GM23338 (cell line): ENCODE measurements at regions not wholly inside any gene's neighbourhood (a gene's known extent, or its start where the extent isn't known, plus 50 kb on each side); places are given as distances from the start of the nearest gene placed in this dataset.

Experiments used
- CREB1 ChIP-seq: fragments of 250-450 bp; sonication (Bioruptor Pico); IDR thresholded peaks from 2 replicates; pipeline ENCODE4 v1.5.0; 2020; ENCODE audit warnings: low read depth, mild to moderate bottlenecking, moderate library complexity
- EZH2 ChIP-seq: fragments of 200-600 bp; sonication (generic); IDR thresholded peaks from one replicate; pipeline ENCODE4 v1.8.0; 2017; ENCODE audit warnings: antibody characterized with exemption, mild to moderate bottlenecking, low read depth; ENCODE audit not compliant: unreplicated experiment
- EZH2phosphoT487 ChIP-seq: fragments of 200-600 bp; sonication (generic); IDR thresholded peaks from one replicate; pipeline ENCODE4 v1.8.1; 2018; ENCODE audit warnings: antibody characterized with exemption; ENCODE audit not compliant: unreplicated experiment
- POLR2AphosphoS5 ChIP-seq: IDR thresholded peaks from 2 replicates; pipeline ENCODE4 v1.6.1; 2016; ENCODE audit warnings: antibody characterized with exemption, low read depth
- STAT1 ChIP-seq: IDR thresholded peaks from one replicate; pipeline ENCODE4 v1.6.1; 2016; ENCODE audit warnings: antibody characterized with exemption; ENCODE audit not compliant: unreplicated experiment
- TF ChIP-seq, protein P1 (sequence below), 2 experiments: fragments of 200-600 bp in 1 of 2; sonication (generic) in 1 of 2; conservative IDR thresholded peaks; 2 replicates each; pipeline versions ENCODE4 v1.5.1 to v1.6.1; 2016 to 2017; ENCODE audit warnings: antibody characterized with exemption in 2 of 2, low read depth in 2 of 2, mild to moderate bottlenecking in 2 of 2, moderate library complexity in 1 of 2
- TF ChIP-seq, protein P2 (sequence below): IDR thresholded peaks from one replicate; pipeline ENCODE4 v1.6.1; 2018; ENCODE audit warnings: antibody characterized with exemption; ENCODE audit not compliant: unreplicated experiment
- TF ChIP-seq, protein P3 (sequence below): IDR thresholded peaks from 2 replicates; pipeline ENCODE4 v1.6.1; 2016; ENCODE audit warnings: antibody characterized with exemption

DNA sequence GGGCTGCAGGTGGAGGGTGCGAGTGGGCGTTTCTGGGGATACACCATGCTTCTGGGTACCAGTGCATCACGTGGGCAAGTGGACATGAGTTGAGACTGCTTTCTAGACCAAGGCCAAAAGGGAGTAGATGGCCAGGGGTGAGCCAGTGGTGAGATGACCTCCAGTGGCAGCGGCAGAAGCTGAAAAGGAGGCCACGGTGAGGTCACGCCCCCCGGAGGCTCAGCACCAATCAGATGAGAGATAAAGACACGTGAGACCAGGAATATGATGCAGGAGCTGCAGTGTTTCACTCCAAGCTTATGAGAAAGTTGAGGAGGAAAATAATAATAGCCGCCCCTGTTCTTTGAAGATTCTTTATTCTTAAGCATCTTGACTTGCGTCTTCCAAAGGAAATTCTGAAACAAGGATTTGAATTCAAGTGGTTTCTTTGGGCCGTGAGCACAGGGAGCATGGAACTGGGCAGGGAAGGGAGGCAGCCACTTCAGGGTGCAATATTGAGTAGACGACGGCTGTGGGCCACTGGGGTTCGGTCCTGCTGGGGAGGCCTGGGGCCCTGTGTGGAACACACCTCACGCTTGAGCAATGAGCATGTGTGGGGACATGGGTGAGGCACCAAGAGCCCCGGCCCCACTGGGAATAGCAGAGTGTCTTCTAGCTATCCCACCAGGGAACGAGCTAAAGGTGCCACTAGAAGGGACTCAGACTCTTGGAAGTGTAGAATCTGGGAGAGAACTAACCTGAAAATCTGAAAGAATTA lies 156.7 kb upstream of the LRFN2 start:
- TF ChIP-seq, protein P1, sequence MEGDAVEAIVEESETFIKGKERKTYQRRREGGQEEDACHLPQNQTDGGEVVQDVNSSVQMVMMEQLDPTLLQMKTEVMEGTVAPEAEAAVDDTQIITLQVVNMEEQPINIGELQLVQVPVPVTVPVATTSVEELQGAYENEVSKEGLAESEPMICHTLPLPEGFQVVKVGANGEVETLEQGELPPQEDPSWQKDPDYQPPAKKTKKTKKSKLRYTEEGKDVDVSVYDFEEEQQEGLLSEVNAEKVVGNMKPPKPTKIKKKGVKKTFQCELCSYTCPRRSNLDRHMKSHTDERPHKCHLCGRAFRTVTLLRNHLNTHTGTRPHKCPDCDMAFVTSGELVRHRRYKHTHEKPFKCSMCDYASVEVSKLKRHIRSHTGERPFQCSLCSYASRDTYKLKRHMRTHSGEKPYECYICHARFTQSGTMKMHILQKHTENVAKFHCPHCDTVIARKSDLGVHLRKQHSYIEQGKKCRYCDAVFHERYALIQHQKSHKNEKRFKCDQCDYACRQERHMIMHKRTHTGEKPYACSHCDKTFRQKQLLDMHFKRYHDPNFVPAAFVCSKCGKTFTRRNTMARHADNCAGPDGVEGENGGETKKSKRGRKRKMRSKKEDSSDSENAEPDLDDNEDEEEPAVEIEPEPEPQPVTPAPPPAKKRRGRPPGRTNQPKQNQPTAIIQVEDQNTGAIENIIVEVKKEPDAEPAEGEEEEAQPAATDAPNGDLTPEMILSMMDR (conservative IDR thresholded peaks at IDR 0.05; ENCODE audit: low read depth in 2 of 2) = no peak
- TF ChIP-seq EZH2phosphoT487 (no peak), EZH2 (no peak), POLR2AphosphoS5 (no peak), CREB1 (CRISPR knock-in tag) (no peak), STAT1 (no peak)
- TF ChIP-seq, protein P2, sequence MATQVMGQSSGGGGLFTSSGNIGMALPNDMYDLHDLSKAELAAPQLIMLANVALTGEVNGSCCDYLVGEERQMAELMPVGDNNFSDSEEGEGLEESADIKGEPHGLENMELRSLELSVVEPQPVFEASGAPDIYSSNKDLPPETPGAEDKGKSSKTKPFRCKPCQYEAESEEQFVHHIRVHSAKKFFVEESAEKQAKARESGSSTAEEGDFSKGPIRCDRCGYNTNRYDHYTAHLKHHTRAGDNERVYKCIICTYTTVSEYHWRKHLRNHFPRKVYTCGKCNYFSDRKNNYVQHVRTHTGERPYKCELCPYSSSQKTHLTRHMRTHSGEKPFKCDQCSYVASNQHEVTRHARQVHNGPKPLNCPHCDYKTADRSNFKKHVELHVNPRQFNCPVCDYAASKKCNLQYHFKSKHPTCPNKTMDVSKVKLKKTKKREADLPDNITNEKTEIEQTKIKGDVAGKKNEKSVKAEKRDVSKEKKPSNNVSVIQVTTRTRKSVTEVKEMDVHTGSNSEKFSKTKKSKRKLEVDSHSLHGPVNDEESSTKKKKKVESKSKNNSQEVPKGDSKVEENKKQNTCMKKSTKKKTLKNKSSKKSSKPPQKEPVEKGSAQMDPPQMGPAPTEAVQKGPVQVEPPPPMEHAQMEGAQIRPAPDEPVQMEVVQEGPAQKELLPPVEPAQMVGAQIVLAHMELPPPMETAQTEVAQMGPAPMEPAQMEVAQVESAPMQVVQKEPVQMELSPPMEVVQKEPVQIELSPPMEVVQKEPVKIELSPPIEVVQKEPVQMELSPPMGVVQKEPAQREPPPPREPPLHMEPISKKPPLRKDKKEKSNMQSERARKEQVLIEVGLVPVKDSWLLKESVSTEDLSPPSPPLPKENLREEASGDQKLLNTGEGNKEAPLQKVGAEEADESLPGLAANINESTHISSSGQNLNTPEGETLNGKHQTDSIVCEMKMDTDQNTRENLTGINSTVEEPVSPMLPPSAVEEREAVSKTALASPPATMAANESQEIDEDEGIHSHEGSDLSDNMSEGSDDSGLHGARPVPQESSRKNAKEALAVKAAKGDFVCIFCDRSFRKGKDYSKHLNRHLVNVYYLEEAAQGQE = no peak
- TF ChIP-seq, protein P3, sequence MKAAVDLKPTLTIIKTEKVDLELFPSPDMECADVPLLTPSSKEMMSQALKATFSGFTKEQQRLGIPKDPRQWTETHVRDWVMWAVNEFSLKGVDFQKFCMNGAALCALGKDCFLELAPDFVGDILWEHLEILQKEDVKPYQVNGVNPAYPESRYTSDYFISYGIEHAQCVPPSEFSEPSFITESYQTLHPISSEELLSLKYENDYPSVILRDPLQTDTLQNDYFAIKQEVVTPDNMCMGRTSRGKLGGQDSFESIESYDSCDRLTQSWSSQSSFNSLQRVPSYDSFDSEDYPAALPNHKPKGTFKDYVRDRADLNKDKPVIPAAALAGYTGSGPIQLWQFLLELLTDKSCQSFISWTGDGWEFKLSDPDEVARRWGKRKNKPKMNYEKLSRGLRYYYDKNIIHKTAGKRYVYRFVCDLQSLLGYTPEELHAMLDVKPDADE = no peak
